HG03457 (cell line): ENCODE measurements at regions not wholly inside any gene's neighbourhood (a gene's known extent, or its start where the extent isn't known, plus 50 kb on each side); places are given as distances from the start of the nearest gene placed in this dataset.
"Not testable (repeated sequence)": the region's sequence is repeated elsewhere in the genome, so short reads cannot be mapped to it uniquely, and the experiment has no call there.

Source experiments
- ATAC-seq: cut with Tn5 transposase; IDR thresholded peaks from one replicate; pipeline ENCODE4 v1.9.1; 2021; ENCODE audit warnings: moderate number of reproducible peaks; ENCODE audit not compliant: unreplicated experiment

- no peak for ATAC-seq
These were observed 196.0 kb upstream of the NCAM2 start for GRCh38 chr21:20802201-20802600.

DNA sequence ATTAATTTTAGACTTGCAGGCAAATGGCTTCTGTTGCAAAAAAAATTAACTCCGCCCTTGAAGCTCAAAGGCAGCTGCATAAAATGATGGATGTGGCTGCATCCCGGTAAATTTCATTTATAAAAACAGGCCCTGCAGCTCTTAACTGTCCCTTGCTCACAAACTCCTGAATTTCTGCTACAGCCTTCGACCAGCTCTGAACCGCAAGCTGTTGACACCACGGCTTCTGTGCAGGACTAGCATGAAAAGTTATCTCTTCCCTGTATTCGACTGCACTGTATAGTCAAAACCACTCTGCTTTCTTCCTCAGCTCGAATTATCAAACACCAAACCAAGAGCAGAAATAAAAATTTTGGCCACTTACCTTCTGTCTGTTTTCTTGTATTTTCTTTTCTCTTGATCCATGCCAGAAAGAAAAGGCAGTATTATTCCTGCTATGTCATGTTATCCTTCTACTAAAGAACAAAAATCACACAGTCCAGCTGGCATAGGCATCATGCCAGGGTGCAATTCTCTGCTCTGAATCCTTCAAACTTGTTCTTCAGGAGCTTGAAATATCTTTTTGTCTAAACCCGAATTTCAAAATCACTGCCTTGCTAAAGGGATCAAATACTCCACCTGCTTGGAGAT lies 195.5 kb upstream of the NCAM2 start:
- ATAC-seq = no peak

GRCh38 chr21:20811702-20812101 lies 186.5 kb upstream of the NCAM2 start:
- no peak for ATAC-seq

DNA sequence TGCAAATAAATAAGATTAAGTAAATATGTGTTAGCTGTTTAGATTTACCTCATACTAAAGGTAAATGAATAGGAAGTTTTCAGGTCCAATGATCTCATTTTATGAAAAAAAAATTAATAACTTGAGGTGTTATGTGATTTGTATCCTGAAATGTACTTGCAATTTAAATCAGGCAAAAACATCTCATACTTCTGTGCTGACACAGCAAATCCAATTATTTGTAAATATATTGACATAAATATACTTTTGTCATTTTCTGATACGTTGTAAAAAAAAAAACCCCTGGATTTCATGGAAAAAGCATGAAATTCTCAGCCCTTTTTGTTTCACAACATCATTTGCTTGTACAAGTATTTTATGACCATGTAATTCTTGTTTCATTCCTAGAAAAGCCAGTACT lies 184.1 kb upstream of the NCAM2 start:
- no peak for ATAC-seq

DNA sequence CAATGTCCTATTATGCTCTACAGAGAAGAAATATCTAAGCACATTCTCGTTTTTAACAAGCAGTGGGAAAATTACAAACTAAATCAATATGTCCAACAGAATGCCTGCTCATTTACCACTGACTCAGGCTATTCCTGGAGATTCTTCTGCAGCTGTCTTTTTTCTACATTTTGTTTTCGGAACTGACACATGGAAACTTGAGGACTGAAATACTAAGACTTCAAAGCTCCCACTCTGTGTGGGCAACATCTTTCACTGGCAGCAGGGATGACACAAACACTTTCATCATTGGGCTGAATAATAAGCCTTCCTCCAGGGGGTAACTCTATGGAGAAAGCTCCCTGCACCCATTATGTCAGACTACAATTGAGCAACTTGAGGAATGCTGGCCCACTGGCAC lies 175.5 kb upstream of the NCAM2 start:
- no peak for ATAC-seq

DNA sequence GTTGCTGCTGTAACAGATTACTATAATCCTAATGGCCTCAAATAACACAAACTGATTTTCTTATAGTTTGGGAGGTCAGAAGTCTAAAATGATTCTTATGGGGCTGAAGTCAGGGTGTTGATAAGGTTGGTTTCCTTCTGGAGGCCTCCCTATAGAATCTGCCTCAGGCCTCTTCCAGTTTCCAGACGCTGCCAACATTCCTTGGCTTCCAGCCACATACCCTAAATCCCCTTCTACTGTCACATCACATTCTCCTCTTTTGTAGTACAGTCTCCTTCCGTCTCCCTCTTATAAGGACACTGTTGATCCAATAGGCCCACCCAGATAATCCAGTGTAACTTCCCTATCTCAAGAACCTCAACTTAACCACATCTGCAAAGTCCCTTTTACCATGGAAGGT lies 145.3 kb upstream of the NCAM2 start:
- ATAC-seq = no peak

DNA sequence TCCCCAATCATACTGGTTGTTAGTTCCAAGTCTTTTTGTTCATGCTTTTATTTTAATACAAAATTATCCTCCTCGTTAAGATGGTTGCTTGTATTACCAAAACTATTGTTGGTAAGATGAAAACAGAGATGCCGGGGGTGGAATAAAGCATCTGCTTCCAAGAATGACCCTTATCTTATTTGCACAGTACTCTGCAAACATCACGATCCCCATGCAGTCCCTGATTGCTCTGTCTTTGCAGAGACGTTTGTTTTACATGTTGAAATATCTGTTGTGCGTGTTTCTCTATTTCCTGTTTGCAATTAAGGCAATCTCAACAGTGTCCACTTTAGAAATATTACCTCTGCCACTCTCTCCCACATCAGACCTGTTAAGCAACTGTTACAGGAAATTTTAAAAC lies 141.3 kb upstream of the NCAM2 start:
- ATAC-seq = no peak

DNA sequence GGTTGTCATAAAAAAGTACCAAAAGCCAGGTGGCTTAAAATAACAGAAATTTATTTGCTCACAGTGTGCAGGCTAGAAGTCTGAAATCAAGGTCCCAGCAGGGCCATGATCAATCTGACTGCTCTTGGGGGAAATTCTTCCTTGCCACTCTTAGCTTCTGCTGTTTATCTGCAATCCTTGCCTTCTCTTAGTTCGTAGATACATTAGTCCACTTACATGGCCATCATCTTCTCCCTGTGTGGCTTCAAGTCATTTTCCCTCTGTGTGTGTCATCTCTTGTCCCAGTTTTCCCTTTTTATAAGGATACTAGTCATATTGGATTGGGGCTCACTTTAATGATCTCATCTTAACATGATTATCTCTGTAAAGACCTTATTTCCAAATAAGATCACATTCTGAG lies 124.0 kb upstream of the NCAM2 start:
- no peak for ATAC-seq

GRCh38 chr21:20875742-20876141 lies 122.5 kb upstream of the NCAM2 start:
- no peak for ATAC-seq

DNA sequence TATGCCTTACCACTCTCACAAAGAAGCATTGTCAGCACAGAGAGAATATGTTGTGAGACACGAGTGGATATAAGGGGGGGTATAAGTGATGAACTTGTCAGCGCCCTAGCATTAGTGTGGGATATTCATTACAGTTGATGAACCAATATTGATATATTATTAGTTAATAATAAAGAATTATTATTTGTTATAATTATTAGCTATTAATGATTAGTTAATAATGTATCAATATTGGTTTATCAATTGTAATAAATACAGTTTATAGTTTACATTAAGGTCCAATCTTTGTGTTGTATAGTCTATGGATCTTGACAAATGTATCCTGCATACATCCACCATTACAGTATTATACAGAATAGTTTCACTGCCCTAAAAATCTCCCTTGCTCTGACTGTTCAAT lies 120.2 kb upstream of the NCAM2 start:
- ATAC-seq = no peak

GRCh38 chr21:20882462-20883407 lies 115.5 kb upstream of the NCAM2 start:
- ATAC-seq = no peak

- ATAC-seq = no peak
These were observed 114.8 kb upstream of the NCAM2 start for GRCh38 chr21:20883408-20883800.

- ATAC-seq = no peak
These were observed 95.7 kb upstream of the NCAM2 start for GRCh38 chr21:20902511-20902910.

DNA sequence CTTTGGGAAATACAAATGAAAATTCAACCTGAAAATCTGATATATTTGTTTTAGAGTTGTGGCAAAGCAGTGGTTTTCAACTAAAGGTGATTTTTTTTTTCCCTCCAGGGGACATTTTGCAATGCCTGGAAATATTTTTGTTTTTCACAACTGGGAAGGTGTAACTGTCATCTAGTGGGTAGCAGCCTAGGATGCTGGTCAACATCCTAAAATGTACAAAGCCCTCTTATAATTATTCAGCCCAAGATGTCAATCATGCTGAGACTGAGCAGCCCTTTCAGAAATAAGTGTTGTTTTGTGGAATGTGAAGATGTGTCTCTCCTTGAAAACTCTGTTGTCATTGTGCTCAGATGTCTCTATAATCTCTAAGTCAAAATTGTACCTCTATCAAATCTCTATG lies 95.2 kb upstream of the NCAM2 start:
- no peak for ATAC-seq

GRCh38 chr21:20927555-20927954 lies 70.7 kb upstream of the NCAM2 start:
- ATAC-seq = not testable (repeated sequence)

GRCh38 chr21:20942523-20942922 lies 55.7 kb upstream of the NCAM2 start:
- ATAC-seq = no peak

DNA sequence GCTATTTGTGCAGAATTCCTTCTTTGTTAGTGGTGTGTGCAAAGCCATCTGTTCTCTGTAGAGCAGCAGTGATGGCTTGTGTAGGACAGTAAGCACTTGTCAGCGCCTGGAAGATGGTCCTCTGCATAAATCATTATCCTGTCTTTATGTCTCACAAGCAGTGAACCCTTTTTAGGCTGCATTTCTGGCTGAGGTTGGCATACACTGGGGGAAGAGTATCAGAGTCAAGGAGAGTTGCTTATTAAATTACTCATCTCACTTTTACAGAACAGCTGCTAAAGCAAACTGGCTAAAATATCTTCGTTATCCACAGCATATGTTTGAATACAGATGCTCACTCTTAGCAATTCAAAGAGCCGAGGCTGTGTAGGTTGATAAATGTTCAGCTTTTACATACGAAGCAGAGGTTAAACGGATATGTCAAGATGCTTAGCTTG lies 54.6 kb upstream of the NCAM2 start:
- ATAC-seq = no peak

- ATAC-seq = no peak
These were observed 54.1 kb upstream of the NCAM2 start for GRCh38 chr21:20944139-20944538.

GRCh38 chr21:20946701-20947100 lies 51.5 kb upstream of the NCAM2 start:
- no peak for ATAC-seq
